ENCODE measurements at regions not wholly inside any gene's neighbourhood (a gene's known extent, or its start where the extent isn't known, plus 50 kb on each side); places are given as distances from the start of the nearest gene placed in this dataset.

GRCh38 chr4:129672941-129673340, 577.0 kb downstream of the C4orf33 start:
- no peak for TF ChIP-seq CTCF (IDR thresholded peaks at IDR 0.05; ENCODE audit: poor library complexity)
- TF ChIP-seq EZH2 (IDR thresholded peaks at IDR 0.05; ENCODE audit: borderline replicate concordance) = no peak
- no peak for TF ChIP-seq EZH2phosphoT487 (IDR thresholded peaks at IDR 0.05; ENCODE audit: low read depth, severe bottlenecking, unreplicated experiment)

Measured in hepatocyte (in vitro differentiated cells).